HCT116 (cell line): ENCODE measurements at regions not wholly inside any gene's neighbourhood (a gene's known extent, or its start where the extent isn't known, plus 50 kb on each side); places are given as distances from the start of the nearest gene placed in this dataset.

Experiments
- ATAC-seq: fragments of 200-7000 bp; cut with Tn5 transposase; 2 replicates; pipeline ENCODE4 v1.9.1; 2020; ENCODE audit warnings: mild to moderate bottlenecking, moderate library complexity
- BruUV-seq: library from RNA; stranded (reverse); fragments of 400-500 nt; replicated peaks from 2 replicates; lab custom pipeline; 2021; lab: Mats Ljungman, UMichigan
- CTCF ChIA-PET: fragments of 300-600 bp; sonication (Branson Sonifier 250); formaldehyde crosslinking; loops from one replicate; lab custom pipeline; 2021; ENCODE audit warnings: antibody characterized with exemption; lab: Charles Lee
- POLR2A ChIA-PET: fragments of 300-600, 350-600 bp; sonication (Branson Sonifier 250); formaldehyde crosslinking; loops from one replicate; lab custom pipeline; 2021; ENCODE audit warnings: antibody characterized with exemption; lab: Charles Lee
- RAD21 ChIA-PET, 2 experiments: fragments of 300-600 bp; sonication (Branson Sonifier 250); formaldehyde crosslinking; loops; one replicate each; lab custom pipeline; 2023; ENCODE audit warnings: low total read pairs in 2 of 2; ENCODE audit not compliant: uncharacterized antibody in 2 of 2, unreplicated experiment in 2 of 2, low non-redundant PET in 1 of 2; lab: Charles Lee
- DNase-seq: peaks from one replicate; pipeline ENCODE4 v3.0.0-alpha.2; 2010; ENCODE audit warnings: low read depth, low spot score
- H2AFZ ChIP-seq: fragments of 200-600 bp; shearing (Covaris generic), sonication (generic); 2 replicates; pipeline ENCODE4 v1.6.1; 2017; ENCODE audit warnings: low read depth, mixed run types, mixed read lengths, antibody characterized with exemption, low read length; ENCODE audit not compliant: poor library complexity, severe bottlenecking
- H3K27ac ChIP-seq: 2 replicates; pipeline ENCODE4 v1.5.1; 2012; ENCODE audit warnings: low read depth, low read length
- H3K27me3 ChIP-seq: fragments of 200-600 bp; sonication (generic); 2 replicates; pipeline ENCODE4 v1.6.1; 2016; ENCODE audit warnings: mixed run types, low read length, mixed read lengths; ENCODE audit not compliant: insufficient read depth
- H3K36me3 ChIP-seq, 2 experiments: fragments of 200-500 bp in 1 of 2; fragments of 200-600 bp in 1 of 2; sonication (Bioruptor generic) in 1 of 2; sonication (generic) in 1 of 2; 2 replicates each; pipeline versions ENCODE4 v1.5.1 to v1.6.1; 2014 to 2016; ENCODE audit warnings: low read length in 2 of 2, inconsistent platforms in 1 of 2, mixed read lengths in 1 of 2, mixed run types in 1 of 2; ENCODE audit not compliant: insufficient read depth in 2 of 2, control insufficient read depth in 1 of 2
- H3K4me1 ChIP-seq, 2 experiments: fragments of 200-600 bp in 1 of 2; sonication (generic) in 1 of 2; 2 replicates each; pipeline versions ENCODE4 v1.5.1 to v1.6.1; 2012 to 2017; ENCODE audit warnings: low read length in 2 of 2, inconsistent platforms in 1 of 2, mild to moderate bottlenecking in 1 of 2, mixed read lengths in 1 of 2, mixed run types in 1 of 2, moderate library complexity in 1 of 2; ENCODE audit not compliant: insufficient read depth in 2 of 2, control insufficient read depth in 1 of 2
- H3K4me2 ChIP-seq: fragments of 200-600 bp; sonication (generic); 2 replicates; pipeline ENCODE4 v1.6.1; 2017; ENCODE audit warnings: mixed run types, low read length, mixed read lengths
- H3K4me3 ChIP-seq, 2 experiments: fragments of 200-600 bp in 1 of 2; sonication (generic) in 1 of 2; replicated peaks in 1 of 2; 2 replicates each; pipeline ENCODE4 v1.5.1; 2011 to 2016; ENCODE audit warnings: low read length in 2 of 2, control low read depth in 1 of 2, low read depth in 1 of 2, mild to moderate bottlenecking in 1 of 2, mixed read lengths in 1 of 2, mixed run types in 1 of 2
- H3K79me2 ChIP-seq: fragments of 200-600 bp; sonication (generic); 2 replicates; pipeline ENCODE4 v1.6.1; 2017; ENCODE audit warnings: mild to moderate bottlenecking, mixed run types, low read length, moderate library complexity, mixed read lengths; ENCODE audit not compliant: insufficient read depth
- H3K9ac ChIP-seq: fragments of 200-600 bp; sonication (generic); 2 replicates; pipeline ENCODE4 v1.6.1; 2016; ENCODE audit warnings: low read length, mixed read lengths
- H3K9me2 ChIP-seq: fragments of 200-600 bp; sonication (generic), shearing (Covaris generic); 2 replicates; pipeline ENCODE4 v1.6.1; 2017; ENCODE audit warnings: mixed run types, mild to moderate bottlenecking, moderate library complexity; ENCODE audit not compliant: insufficient read depth
- H3K9me3 ChIP-seq, 2 experiments: fragments of 200-500 bp in 1 of 2; fragments of 200-600 bp in 1 of 2; sonication (Bioruptor generic) in 1 of 2; sonication (generic) in 1 of 2; 2 replicates each; pipeline ENCODE4 v1.6.1; 2014 to 2017; ENCODE audit warnings: low read length in 2 of 2, mixed read lengths in 2 of 2, inconsistent platforms in 1 of 2, low read depth in 1 of 2, mild to moderate bottlenecking in 1 of 2, mixed run types in 1 of 2, moderate library complexity in 1 of 2; ENCODE audit not compliant: control insufficient read depth in 1 of 2, insufficient read depth in 1 of 2
- H4K20me1 ChIP-seq: fragments of 200-600 bp; sonication (generic), shearing (Covaris generic); 2 replicates; pipeline ENCODE4 v1.6.1; 2017; ENCODE audit warnings: mixed run types, mild to moderate bottlenecking, moderate library complexity; ENCODE audit not compliant: insufficient read depth
- CBX3 ChIP-seq: IDR thresholded peaks from 2 replicates; pipeline ENCODE4 v1.6.1; 2012; ENCODE audit warnings: low read depth
- CEBPB ChIP-seq: IDR thresholded peaks from 2 replicates; pipeline ENCODE4 v1.6.1; 2012; ENCODE audit warnings: low read depth
- EGR1 ChIP-seq: IDR thresholded peaks from 2 replicates; pipeline ENCODE4 v1.6.1; 2012; ENCODE audit warnings: low read depth
- ELF1 ChIP-seq: IDR thresholded peaks from 2 replicates; pipeline ENCODE4 v1.6.1; 2012; ENCODE audit warnings: low read depth, borderline replicate concordance
- POLR2A ChIP-seq: IDR thresholded peaks from 2 replicates; pipeline ENCODE4 v1.7.0; 2011; ENCODE audit warnings: borderline replicate concordance; ENCODE audit not compliant: insufficient read depth, insufficient read length; ENCODE audit errors: extremely low read depth
- POLR2AphosphoS5 ChIP-seq: IDR thresholded peaks from 2 replicates; pipeline ENCODE4 v1.6.1; 2011; ENCODE audit warnings: mild to moderate bottlenecking, low read depth, low read length, moderate library complexity
- RAD21 ChIP-seq: IDR thresholded peaks from 2 replicates; pipeline ENCODE4 v1.6.1; 2012; ENCODE audit warnings: low read depth, mild to moderate bottlenecking
- SIN3A ChIP-seq: IDR thresholded peaks from 2 replicates; pipeline ENCODE4 v1.6.1; 2012; ENCODE audit warnings: low read depth
- SRF ChIP-seq: IDR thresholded peaks from 2 replicates; pipeline ENCODE4 v1.6.1; 2012; ENCODE audit warnings: low read depth
- TCF7L2 ChIP-seq: IDR thresholded peaks from 2 replicates; pipeline ENCODE4 v1.7.0; 2011; ENCODE audit warnings: borderline replicate concordance, inconsistent platforms; ENCODE audit not compliant: insufficient read depth, insufficient read length; ENCODE audit errors: extremely low read depth
- YY1 ChIP-seq: IDR thresholded peaks from 2 replicates; pipeline ENCODE4 v1.6.1; 2011; ENCODE audit warnings: low read length, low read depth, moderate library complexity, mild to moderate bottlenecking; ENCODE audit not compliant: insufficient replicate concordance; ENCODE audit errors: extremely low read depth
- ZFX ChIP-seq: fragments of 450-650 bp; IDR thresholded peaks from 2 replicates; pipeline ENCODE4 v1.6.1; 2017
- ZNF274 ChIP-seq: fragments of 200-500 bp; sonication (Bioruptor generic); IDR thresholded peaks from 2 replicates; pipeline ENCODE4 v1.6.1; 2014; ENCODE audit warnings: mild to moderate bottlenecking, low read depth, low read length, inconsistent platforms
- intact Hi-C: fragments of 100-400 bp; cut with micrococcal nuclease; formaldehyde crosslinking; loops from 2 replicates; pipeline ENCODE4 v1.10.0; 2022
- TF ChIP-seq, protein P1 (sequence below): IDR thresholded peaks from 2 replicates; pipeline ENCODE4 v1.6.1; 2012
- TF ChIP-seq, protein P2 (sequence below): IDR thresholded peaks from 2 replicates; pipeline ENCODE4 v1.6.1; 2012

DNA sequence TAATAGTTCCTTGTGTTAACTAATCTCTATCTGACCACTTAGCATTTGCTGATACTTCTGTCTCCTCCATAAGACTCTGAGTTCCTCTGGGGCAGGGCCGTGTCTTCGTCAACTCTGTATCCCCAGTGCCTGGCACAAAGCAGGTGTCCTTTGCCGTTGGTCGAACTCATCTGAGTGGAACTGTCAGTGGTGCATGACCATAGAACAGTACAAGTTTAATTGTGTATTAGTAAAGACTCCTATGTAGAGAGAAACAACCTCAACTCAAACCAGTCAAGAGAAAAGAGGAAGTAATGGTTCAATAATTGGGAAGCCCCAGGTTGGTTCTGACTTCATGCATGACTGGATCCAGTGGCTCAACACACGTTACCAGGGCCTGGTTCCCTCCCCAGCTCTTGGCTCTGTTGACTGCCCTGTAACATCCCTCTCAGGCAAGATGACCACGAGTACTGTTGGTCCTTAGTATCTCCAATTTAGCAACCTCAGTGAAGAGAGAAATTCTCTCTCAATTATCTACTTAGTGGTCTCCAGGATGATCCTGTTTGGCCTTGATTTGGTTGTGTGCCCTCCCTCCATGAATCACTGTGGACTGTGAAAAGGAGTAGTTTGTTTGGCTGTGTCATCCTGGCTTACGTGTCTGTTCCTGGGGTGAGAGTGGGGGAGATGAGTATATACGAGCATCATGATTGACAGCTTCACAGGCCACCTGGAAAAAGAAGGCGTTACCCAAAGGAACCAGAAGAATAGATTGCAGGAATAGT, 58.5 kb upstream of the MSH6 start:
- Histone ChIP-seq H3K79me2 (no peaks in the 10 kb centered on the region), H3K4me2 (no peak overlapping the region), H3K9ac (no peak overlapping the region), H2AFZ (no peak overlapping the region), H3K4me1 (no peaks in the 10 kb centered on the region), H3K36me3 (no peaks in the 10 kb centered on the region), H4K20me1 (no peaks in the 10 kb centered on the region), H3K9me2 (no peaks in the 10 kb centered on the region), H3K9me3 (no peaks in the 10 kb centered on the region), H3K27me3 (no peaks in the 10 kb centered on the region), H3K27ac (no peak overlapping the region), H3K4me3 (no peak overlapping the region)
- POLR2A ChIA-PET, result no interaction called here
- CTCF ChIA-PET, result no interaction called here
- no peak for ATAC-seq
- no peak for DNase-seq
- intact Hi-C loops, result no loop called here
- BruUV-seq, result no TSS peak
- RAD21 ChIA-PET, result no interaction called here
- TF ChIP-seq SIN3A (no peak), CEBPB (no peak), POLR2A (no peak), ELF1 (no peak), CBX3 (no peak), SRF (no peak), ZNF274 (no peak), RAD21 (no peak), YY1 (no peak), ZFX (no peak), POLR2AphosphoS5 (no peak), EGR1 (no peak), TCF7L2 (no peak)
- TF ChIP-seq, protein P1, sequence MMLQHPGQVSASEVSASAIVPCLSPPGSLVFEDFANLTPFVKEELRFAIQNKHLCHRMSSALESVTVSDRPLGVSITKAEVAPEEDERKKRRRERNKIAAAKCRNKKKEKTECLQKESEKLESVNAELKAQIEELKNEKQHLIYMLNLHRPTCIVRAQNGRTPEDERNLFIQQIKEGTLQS, result no peak
- TF ChIP-seq, protein P2, sequence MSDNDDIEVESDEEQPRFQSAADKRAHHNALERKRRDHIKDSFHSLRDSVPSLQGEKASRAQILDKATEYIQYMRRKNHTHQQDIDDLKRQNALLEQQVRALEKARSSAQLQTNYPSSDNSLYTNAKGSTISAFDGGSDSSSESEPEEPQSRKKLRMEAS, result no peak
